G401 (cell line): ENCODE measurements at regions not wholly inside any gene's neighbourhood (a gene's known extent, or its start where the extent isn't known, plus 50 kb on each side); places are given as distances from the start of the nearest gene placed in this dataset.

ENCODE experiments used
- DNase-seq: peaks from one replicate; pipeline ENCODE4 v3.0.0-alpha.2; 2015; ENCODE audit warnings: low spot score
- in situ Hi-C: cut with HindIII; loops from 2 replicates; pipeline ENCODE4 v1.10.0; 2016; ENCODE audit warnings: low sequenced_read_pairs, mixed read lengths

- in situ Hi-C loops = loop anchor here (10.0 kb wide), 1 partner anchor 113 kb away; no protein-coding TSS in a partner anchor
- DNase-seq = no peak
These were observed 259.5 kb downstream of the BRD1 start for GRCh38 chr22:49567899-49568750.

DNA sequence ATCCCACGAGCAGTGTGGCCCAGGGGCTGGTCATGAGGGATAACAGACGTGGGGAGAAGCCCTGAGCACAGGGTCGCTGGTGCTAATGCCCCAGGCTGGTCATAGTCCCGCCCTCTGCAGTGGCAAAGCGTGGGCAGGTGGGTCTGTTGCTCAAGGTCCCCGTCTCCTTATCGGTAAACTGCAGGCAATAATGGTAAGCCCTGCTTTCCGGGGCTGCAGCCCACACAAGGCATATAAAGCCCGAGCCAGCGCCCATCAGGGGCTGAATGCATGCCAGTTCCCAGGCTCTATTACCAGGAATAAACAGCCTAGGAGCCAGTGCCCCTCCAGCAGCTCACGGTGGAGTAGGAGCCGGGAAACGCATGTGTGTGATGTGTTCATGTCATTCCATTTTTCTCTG is 261.0 kb downstream of the BRD1 start:
- DNase-seq = no peak
- in situ Hi-C loops = loop anchor here (10.0 kb wide), 1 partner anchor 112 kb away; no protein-coding TSS in a partner anchor

- DNase-seq = no peak
- in situ Hi-C loops = loop anchor here (10.0 kb wide), 1 partner anchor 111 kb away; no protein-coding TSS in a partner anchor
These were observed 261.5 kb downstream of the BRD1 start for GRCh38 chr22:49566141-49566541.

DNA sequence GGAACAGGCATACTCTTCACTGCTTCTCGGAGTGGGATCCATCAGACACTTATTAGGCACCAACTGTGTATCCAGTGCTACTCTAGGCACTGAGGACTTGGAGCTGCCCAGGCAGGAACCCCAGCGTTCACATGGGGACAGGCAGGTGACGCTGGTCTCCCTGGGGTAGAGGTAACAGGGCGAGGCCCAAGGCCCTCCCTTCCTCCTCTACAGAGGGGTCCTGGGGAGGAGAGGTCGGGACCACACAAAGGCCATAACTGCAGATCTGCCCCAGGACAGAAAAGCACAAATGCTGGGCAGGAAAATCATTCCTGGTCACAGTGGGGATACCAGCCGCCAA is 262.2 kb downstream of the BRD1 start:
- in situ Hi-C loops = loop anchor here (10.0 kb wide), 1 partner anchor 111 kb away; no protein-coding TSS in a partner anchor
- DNase-seq = no peak

- no peak for DNase-seq
- in situ Hi-C loops = loop anchor here (10.0 kb wide), 1 partner anchor 110 kb away; no protein-coding TSS in a partner anchor
These were observed 262.8 kb downstream of the BRD1 start for GRCh38 chr22:49564666-49565515.

DNA sequence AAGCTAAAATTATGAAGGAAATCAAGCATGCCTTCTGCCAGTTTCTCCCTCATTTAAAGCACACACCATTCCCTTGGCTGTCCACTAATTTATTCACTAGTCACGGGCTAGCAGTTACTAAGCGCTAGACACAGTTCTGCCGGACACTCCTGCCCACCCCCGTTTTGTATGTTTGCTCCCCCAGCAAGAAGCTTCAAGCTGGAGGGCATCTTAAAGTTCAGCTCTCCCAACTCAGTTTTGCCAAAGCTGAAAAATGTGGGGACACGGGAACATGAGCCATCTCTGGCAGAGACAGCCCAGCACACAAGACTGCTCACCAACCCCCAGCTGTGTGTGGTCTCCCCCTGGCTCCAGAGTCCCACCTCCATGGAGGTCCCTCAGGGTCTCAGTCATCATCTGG is 263.6 kb downstream of the BRD1 start:
- DNase-seq = no peak

DNA sequence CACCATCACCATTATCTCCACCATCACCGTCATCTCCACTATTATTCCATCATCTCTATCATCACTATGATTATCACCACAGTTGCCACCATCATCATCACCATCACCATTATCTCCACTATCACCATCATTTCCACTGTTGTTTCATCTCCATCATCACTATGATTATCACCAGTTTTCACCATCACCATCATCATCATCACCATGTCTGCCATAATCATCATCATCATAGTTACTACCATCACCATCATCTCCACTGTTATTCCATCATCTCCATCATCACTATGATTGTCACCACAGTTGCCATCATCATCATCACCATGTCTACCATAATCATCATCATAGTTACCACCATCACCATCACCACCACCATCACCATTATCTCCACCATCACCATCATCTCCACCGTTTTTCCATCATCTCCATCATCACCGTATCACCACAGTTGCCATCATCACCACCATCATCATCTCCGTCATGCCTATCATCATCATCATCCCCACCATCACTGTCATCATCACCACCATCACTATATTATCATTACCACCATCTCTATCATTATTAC is 264.9 kb downstream of the BRD1 start:
- in situ Hi-C loops = loop anchor here (10.0 kb wide), 1 partner anchor 108 kb away; no protein-coding TSS in a partner anchor
- no peak for DNase-seq

More for the DNA sequence above, 263.6 kb downstream of the BRD1 start:
- in situ Hi-C loops = loop anchor here (10.0 kb wide), 1 partner anchor 109 kb away; no protein-coding TSS in a partner anchor

GRCh38 chr22:49561976-49562375 is 265.7 kb downstream of the BRD1 start:
- no peak for DNase-seq
- in situ Hi-C loops = loop anchor here (10.0 kb wide), 1 partner anchor 107 kb away; no protein-coding TSS in a partner anchor

DNA sequence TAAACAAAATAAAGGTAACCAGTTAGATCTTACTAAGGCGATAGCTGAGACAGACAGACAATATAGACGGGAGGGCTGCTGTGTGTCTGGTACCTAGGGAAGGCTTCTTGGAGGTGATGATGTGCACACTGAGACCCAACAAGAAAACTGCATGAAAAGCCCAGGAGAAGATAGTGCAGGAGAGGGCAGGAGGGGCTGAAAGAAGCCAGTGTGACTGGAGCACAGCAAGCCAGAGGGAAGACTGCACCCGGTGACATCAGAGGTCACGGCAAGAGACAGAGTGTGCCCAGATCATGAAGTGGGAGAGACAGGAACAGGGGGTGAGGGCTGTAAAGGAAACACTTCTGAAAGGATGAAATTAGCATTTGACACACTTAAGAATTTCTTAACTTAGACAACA is 266.3 kb downstream of the BRD1 start:
- DNase-seq = no peak
- in situ Hi-C loops = loop anchor here (10.0 kb wide), 1 partner anchor 107 kb away; no protein-coding TSS in a partner anchor

- in situ Hi-C loops = no loop called here
- DNase-seq = no peak
These were observed 272.1 kb downstream of the BRD1 start for GRCh38 chr22:49555526-49555925.

- in situ Hi-C loops = no loop called here
- DNase-seq = no peak
These were observed 272.9 kb downstream of the BRD1 start for GRCh38 chr22:49554741-49555140.

- DNase-seq = no peak
- in situ Hi-C loops = no loop called here
These were observed 273.4 kb downstream of the BRD1 start for GRCh38 chr22:49554296-49554625.

DNA sequence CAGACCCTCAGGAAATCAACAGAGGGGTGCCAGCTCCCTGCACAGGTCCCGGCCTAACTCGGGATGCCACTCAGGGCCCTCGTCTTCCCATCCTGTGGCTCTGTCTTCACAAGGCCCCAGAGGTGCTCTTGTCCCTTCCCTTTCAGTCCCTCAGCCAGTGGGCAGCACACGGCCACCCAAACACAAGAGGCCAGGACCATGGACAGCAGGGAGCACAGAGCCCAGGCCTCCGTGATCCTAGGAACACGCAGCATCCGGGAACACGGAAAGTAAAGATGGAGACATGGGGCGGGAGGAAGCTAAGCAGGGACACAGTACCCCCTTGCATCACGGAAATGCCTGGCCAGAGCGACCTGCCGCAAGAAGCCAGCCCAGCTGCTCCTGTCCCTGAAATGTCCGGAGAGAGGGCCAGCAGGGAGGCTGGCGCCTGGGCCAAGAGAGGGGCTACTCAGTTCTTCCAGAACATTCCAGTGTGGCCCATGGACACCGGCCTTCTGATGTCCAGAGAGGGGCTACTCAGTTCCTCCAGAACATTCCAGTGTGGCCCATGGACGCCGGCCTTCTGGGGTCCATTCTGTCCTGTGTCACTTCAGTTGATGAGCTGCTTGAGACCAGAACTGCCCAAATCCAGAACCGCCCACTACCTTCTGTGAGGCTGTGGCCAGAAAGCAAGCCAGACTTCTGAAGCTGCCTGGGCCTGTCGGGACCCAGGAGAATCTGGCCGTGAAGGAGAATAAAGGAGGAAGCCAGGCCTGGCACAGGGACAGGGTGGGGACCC is 274.0 kb downstream of the BRD1 start:
- in situ Hi-C loops = no loop called here
- DNase-seq = no peak

GRCh38 chr22:49553076-49553475 is 274.6 kb downstream of the BRD1 start:
- DNase-seq = no peak
- in situ Hi-C loops = no loop called here

DNA sequence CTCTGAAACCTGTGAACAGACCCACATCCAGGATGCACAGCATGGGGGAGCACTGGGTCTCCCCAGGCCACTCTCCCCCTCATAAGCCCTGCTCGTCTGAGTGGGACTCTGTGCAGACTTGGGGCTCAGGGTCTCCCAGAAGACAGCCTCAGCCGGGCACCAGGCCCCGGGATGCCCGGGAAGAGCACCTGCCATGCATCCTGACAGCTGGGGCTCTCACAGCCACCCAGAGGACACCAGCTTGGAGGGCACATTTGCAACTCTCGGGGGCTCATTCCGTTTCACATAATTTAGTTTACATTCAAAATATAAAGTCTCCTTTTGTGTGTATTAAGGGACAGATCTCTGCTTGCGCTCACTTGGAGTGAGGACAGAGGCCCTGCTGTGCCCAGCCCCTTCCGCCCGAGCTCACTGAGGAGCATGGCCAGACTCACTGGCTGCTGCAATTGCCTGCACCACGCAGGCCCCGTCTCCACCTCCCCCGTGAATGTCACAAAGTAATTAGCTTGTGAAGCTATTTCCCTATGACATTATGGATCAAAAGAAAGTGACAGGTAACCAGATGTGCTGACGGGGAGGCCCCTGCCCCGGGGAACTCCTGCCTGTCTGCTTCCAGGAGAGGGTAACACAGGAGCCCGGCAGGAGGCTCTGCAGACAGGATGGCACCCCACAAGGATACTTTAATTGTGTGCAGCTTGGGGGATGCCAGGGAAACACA is 275.6 kb downstream of the BRD1 start:
- no peak for DNase-seq
- in situ Hi-C loops = no loop called here

DNA sequence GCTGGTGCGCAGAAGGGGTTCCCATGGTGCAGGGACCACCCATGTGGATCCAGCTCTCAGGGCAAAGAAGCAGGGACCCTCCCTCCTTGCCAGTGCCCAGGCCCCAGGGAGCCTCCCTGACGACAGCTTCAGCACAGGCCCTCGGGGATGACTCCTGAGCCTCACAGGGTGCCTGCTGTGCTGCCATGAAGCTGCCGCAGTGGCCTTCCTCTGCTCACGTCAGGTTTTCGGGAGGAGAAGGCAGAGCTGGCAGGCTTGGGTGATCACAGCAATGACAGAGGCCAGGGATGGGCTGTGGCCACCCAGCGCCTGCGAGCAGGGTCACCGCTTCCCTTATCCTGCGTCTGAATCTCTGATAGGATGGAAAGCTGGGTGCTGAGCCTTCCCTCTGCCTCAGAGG is 276.2 kb downstream of the BRD1 start:
- in situ Hi-C loops = no loop called here
- DNase-seq = no peak

DNA sequence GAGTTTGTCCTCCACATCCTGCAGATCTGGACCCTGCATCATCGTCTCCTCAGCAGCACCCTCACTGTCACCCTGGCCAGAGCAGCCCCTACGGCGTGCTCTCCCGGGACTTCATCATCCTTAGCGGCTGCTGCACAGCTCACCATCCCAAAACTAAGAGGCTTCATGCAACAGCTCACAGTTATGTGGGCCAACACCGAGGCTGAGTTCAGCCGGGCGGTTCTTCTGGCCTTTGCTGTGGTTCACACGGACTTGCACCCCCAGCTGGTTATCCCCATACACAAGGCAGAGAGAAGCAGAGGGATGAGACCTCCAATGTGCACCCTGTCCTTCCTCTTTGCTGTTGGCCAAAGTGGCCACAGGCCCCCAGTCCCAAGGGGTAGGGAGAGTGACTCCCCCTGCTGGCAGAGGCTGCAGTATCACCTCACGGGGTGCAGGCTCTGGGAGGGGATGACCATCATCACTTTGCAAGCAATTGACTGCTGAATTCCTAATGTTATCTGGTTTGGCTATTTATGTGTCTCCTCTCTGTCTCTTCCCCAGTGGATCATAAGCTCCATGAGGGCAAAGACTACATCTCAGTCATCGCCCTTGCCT is 276.8 kb downstream of the BRD1 start:
- in situ Hi-C loops = no loop called here
- no peak for DNase-seq

DNA sequence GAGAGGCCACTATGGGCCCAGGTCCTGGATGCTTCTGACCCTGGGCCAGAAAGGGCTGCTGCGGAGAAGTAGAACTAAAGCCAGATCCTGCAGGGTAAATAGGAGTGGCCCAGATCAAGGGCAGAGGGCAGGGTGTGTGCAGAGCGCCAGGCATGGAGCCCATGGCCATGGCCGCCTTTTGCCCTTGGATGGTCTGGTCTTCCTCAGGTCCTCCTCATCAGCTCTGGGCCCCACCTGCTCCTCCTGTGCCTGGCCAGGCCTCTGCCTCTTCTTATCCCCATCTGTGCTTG is 277.6 kb downstream of the BRD1 start:
- no peak for DNase-seq
- in situ Hi-C loops = no loop called here
